Forelimb muscle (tissue), 1 donor: ENCODE measurements at regions not wholly inside any gene's neighbourhood (a gene's known extent, or its start where the extent isn't known, plus 50 kb on each side); places are given as distances from the start of the nearest gene placed in this dataset.

ENCODE experiments used
- DNase-seq: peaks from one replicate; pipeline ENCODE4 v3.0.0-alpha.2; 2013; ENCODE audit warnings: low read depth

DNA sequence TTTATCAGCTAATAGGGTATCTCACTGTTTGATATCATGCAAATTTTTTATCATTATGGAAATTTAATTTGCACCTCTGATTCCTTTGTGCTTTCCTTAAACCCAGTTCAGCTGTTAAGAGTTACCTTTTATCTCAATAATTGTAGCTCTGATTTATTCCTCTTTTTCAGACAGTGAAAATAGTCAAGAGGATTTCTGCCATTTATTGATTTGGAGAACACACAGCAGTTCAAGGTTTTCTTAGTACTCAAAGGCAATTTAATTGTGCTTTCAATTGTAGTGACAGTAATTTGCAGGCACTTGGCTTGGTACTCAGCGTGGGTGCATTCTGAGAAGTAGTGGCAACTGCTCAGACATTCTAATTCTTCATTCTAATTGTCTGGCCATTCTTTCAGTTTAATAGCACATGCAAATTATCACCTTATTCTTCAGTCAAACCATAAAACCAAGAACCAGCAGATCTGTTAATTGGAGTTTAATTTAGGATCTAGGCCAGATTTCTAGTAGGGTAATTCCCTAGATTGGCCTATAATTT lies 709.3 kb downstream of the RPS29 start:
- DNase-seq: no peak

DNA sequence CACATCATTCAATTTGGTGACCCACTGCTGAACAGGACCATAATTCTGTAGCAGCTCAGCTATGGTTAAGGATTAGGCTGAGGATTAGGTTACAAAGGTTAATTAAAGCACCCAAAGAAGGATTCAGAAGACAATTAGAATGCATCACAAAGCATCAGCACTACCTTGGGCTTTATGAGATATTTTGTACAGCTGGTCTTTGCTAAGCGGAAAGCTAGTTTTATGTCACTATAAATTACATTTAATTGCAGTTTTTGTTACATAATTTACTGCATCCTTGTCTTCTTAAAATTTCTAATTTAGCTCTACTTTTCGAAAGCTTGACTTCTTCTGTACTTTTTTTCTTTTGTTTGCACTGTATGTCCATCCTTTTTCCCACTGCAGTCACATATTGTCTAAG lies 711.5 kb downstream of the RPS29 start:
- DNase-seq: no peak

DNA sequence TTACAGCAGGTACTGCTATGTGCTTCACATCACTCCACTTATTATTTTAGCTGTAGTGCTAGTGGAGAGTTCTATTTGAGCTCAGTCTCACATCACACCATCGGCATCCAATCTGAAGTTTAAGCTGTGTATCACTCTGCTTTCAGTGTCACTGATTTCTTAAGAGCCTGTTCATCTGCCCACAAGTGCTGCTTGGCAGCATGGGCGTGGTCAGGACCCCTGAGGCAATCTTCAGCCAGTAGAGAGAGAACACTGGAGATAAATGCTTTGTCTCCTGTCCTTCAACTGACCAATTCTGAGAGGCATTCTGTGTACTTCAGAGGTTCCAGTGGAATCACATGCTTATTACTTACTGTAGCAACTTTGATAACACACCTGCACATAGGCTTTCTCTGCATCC lies 728.8 kb downstream of the RPS29 start:
- no peak for DNase-seq

DNA sequence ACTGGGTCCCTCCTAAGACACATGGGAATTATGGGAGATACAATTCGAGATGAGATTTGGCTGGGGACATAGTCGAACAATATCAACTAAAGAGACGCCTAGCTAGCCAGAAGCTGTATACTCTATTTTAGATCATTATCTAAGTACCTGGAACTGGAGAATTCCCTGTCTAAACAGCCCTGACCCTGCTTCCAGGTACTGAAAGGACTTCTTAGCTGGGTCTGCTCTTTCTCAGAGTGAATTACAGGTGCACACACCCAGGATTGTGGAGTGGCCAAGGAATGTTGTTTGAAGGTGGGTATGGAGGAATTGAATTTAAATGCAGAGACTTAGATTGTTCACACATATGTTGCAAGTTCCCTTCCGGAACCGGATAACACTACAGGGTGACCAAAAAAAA lies 733.0 kb downstream of the RPS29 start:
- DNase-seq: no peak

DNA sequence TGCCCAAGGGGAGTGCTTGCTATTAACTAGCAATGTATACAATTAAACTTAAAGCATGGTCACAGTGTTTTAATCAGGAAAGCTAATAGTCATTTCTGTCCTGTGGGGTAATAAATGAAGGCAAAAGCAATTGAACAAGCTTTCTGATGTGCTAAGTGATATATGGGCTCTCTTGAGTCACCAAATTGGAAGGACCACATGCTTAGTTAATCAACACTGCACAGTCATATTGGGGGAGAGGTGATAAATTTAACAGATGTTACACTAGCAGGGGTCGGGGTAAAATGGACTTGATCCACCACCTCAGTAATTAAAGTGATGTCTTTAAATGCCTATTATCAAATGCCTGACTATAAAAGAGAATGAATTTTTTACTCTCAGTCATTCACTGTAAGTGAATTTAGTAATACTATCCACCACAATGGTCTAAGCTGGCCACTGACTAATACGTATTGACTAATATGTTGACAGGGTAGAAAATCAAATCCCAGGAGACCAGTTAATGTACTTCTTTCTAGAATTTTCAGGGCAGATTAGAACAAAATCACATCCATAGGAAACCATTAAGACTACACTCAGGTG lies 736.3 kb downstream of the RPS29 start:
- DNase-seq: no peak

DNA sequence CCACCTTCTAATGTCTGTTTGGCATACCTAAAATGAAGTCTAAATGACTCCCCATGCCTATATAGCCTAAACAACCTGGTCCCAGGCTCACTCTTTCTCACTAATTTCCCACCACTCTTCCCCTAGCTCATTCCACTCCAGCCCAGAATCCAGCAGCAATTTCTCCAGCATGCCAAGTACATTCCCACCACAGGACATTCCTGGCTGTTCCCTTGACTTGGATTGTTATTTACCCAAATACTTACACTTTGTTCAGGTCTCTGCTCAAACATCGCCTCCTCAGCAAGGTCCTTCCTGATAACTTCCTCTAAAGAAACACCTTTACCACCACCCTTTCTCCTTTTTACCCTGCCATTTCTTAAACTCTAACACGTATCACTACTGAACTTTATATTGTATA lies 743.4 kb downstream of the RPS29 start:
- no peak for DNase-seq

DNA sequence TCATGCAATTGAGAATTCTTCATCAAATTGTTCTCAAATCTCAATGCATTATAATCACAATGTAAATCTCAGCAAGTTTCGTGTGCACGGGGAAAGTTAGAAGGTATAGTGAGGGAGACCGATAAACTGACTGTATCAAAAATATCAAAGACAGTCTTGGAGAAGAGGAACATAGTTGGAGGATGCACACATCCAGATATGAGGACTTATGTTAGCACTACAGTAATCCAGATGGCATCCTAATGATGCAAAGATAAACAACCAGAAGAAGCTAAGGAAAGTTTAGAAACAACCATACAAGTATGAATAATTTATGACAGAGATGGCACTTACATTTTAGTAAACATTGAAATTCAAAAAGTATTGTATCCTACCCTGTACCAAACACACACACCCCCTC lies 760.1 kb downstream of the RPS29 start:
- no peak for DNase-seq

DNA sequence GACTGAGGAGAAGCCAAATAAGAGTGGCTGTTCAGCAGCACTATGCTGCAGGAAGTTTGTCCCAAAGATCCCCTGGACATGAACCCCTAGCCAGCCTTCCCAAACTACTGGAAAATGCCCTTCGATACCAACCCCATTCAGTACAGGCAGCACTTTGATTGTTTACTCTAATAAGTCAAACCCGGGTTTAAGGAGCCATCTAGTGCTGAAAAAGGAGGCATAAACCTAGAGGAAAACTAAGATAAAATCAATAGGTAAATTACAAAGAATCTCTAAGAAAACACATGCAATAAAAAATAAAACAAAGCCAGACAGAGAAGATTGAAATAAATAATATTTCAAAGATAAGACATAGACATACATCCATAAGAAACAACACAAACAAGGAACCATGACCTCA lies 771.6 kb downstream of the RPS29 start:
- no peak for DNase-seq

DNA sequence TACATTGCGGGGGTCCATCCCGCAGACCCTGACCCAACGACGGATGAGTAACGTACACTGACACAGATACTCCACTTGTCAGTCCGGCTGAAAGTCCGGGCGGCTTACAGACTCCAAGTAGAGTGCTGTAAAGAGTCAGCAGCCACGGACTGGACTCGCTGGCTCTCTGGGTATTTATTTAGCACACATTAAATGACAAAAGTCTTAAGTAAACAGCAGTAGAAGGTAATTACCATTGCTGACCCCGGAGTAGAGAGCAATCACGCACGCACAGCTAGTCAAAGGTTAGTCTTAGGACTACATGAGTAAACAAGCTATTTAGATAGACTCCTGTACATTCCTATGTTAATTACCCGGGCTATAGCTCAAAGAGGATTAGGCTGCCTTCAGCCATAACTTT lies 780.9 kb downstream of the RPS29 start:
- DNase-seq: no peak

DNA sequence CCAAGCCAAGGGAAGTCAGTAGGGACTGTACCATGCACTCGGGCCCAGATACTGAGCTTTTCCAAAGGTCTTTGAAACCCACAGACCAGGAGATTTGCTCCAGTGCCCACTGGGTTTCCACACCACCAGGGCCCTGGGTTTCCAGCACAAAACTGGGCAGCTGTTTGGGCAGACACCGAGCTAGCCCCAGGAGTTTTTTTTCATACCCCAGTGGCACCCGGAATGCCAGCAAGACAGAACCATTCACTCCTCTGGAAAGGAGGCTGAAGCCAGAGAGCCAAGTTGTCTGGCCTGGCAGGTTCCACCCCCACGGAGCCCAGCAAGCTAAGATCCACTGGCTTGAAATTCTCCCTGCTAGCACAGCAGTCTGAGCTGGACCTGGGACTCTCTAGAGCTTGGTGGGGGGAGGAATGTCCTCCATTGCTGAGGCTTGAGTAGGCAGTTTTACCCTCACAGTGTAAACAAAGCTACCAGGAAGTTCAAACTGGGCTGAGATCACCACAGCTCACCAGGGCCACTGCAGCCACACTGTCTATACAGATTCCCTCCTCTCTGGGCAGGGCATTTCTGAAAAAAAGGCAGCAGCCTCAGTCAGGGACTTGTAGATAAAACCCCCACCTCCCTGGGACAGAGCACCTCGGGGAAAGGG lies 793.7 kb downstream of the RPS29 start:
- no peak for DNase-seq

DNA sequence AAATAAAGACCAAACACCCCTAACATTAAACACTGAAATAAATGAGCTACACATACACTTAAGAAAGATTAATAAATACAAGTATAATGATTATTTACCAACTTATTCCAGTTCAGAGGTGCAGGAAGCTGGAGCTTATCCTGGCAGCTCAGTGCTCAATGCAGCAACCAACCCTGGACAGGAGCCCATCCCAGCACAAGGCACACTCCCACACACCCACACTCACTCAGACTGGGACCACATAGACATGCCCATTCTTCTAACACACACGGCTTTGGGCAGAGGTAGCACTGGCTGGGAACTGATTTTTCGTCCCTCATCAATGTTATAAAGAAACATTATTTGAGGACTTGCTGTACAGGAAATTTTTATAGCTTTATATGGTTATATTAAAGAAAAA lies 797.4 kb downstream of the RPS29 start:
- no peak for DNase-seq

DNA sequence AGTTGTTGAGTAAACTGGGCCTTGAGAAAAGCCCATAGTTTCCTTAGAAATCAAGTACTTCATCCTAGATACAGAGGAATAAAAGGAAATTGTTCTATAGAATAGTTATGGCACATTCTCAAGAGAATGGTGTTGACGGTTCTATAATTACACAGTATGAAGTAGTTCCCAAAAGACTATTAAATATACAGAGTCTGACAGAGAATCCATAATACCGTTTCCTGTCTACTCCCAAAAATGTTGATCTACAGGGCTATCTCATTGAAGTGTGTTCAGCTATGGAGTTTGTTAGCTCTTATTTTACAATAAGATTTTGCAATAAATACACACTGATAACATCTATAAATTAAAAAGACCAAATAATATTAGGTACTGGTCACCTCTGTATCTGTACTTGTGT lies 799.7 kb downstream of the RPS29 start:
- no peak for DNase-seq

DNA sequence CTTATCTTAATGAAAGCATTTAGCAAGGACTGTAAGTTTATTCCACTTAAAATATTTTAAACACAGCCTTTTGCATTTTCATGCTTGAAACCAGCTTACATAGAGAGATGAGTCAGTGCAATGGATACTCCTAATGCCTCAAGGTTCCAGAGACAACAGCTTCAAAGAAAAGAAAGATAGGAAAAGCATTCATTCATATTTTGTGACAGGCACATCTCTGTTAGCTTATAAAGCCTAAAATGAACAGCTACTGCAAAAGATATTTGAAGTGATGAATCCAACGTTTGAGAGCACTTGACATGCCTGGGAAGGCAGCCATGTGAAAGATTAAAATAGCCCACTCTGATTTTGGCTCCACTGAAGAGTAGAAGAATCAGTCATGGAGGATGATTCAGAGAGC lies 814.5 kb downstream of the RPS29 start:
- DNase-seq: no peak

DNA sequence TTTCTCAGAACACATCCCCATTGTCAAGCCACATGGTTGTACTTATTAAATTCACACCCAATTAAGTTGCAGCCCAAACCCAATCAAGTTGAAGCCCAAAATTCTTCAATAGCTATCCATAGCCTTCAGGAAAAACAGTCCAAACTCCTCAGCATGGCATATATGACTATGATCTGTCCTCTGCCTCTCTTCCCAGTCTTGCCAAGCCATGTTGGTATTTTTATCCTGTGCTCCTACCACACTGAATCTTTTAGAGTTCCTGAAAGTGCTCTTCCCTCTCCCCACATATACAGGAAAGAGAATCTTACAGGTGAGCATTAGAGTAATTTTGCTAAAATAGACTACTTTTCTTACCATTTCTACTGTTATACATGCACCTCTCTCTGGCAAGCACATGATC lies 834.9 kb downstream of the RPS29 start:
- DNase-seq: no peak

DNA sequence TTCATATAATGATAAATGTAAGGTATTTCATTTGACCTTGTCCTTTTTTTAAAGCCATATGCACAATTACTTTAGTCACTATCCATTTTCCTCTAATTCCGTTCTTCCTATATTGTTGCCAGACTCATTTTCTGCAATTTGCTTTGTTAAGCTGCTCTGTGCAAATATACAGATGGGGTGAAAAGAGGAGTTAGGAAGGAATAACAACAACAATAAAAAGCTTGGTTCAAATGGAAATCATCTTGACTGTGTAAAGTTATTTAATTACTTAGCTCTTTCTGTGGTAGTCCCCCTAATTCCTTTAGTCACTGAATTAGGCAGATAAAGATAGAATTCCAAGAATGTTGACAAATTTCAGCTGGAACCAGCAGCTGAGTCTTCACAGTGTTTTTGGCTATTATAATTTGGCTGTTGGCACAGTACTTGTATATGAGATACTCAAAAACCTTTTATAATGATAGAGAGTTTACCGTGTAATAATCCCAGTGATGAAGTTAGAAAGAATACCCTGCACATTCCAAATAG lies 838.0 kb downstream of the RPS29 start:
- DNase-seq: no peak

DNA sequence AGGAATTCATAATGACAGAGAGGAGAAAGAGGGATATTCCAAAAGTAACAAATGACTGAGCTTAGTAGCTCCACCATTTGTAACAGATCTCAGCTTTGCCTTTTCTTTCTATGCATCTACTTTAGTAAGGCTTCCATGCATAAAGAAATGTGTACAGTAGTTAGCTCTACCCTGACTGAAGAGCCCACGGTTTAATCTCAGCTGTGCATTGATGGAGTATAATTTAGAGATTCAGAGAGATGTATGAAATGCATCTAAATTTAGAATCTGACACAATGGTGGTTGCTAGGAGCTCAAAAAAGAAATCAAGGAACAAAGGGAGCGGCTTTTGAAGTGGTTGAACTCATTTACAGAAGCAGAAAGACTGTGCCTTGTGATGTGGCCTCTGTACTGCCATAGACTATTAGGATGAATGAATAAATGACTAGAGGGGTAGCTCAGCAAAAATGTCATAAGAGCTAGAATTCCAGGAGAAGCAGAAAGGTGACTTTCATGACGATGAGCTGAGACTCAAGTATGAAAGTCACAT lies 838.6 kb downstream of the RPS29 start:
- DNase-seq: no peak

DNA sequence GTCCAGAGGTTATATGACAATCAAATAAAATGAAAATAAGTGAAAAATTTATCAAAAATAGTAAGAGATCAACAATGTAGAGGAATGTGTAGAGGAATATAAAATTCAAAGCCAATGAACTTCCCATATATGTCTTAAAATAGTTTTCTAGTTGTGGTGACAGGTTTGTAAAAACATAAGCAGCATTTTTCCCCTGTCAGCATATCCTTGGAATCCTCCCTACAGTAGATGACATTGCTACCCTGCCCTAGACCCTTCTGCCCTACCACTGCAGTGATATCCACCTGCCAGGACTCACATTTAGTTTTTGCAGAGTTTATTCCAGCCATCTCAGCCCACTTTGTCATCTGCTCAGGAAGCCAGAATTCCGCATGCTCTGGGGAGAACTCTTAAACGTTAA lies 842.0 kb downstream of the RPS29 start:
- DNase-seq: no peak

DNA sequence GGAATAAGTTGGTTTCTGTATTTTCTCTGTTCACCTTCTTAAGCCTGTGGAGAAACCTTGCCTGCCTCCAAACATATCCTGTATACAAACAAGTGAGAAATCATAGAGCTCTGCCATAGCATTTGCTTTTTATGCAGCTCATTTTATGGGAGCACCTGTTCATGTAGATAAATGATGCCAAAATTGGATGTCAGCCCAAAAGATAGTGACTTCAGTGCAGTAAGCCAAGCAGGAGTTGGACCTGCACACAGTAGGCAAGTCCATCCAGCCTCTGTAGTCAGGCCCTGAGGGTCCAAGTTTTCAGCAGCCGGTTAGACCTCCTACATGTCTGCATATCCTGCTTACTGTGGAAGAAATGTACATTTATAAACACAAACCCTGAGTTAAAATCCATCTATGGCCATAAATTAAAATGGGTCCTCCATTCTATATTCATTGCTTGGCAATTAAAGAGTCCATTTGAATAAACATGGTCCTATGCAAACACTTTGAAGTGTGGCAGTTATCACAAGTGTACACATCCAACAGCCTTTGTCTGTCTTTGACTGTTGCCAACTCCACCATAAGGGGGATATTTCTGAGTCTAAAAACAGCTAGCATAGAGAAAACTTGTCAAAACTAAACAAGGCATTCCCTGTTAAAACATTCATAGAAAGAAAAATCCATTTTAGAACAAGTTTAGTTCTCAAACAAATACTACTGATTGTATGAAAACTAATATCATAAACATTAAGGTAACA lies 847.8 kb downstream of the RPS29 start:
- DNase-seq: no peak

DNA sequence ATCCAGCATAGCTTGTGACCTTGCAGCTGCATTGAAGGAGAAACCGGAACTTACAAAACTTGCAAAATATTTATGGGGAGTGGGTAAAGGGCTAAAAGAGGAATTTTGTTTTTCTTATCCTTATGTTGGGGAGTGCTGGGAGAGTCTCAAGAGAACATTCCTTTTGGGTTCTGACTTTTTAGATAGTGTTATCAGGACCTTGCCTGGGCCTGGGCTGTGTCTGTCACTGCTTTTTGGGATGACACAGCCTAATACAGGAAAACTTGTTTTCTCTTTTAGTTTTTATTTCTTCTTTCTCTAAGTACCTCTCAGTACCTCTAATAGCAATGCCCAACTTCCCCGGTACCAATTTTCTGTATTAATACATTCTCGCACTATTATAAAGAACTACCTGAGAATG lies 850.6 kb downstream of the RPS29 start:
- no peak for DNase-seq

DNA sequence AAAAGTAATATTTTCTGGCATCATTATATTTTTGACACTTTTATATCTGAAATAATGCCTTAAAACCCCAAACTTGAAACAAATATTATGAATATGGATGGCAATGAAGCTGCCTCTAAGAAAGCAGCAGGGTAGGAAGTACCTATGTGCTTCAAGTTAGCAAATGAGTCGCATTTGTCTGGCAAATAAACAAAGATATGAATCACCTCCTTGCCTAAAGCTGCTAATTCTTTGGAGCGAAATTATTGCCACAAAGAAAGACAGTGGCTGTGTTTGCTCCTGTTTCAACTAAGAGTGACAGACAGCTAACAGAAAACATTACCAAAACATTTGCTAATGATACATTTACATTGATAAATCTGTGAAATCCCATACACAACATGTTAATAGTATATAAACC lies 854.9 kb downstream of the RPS29 start:
- DNase-seq: no peak

DNA sequence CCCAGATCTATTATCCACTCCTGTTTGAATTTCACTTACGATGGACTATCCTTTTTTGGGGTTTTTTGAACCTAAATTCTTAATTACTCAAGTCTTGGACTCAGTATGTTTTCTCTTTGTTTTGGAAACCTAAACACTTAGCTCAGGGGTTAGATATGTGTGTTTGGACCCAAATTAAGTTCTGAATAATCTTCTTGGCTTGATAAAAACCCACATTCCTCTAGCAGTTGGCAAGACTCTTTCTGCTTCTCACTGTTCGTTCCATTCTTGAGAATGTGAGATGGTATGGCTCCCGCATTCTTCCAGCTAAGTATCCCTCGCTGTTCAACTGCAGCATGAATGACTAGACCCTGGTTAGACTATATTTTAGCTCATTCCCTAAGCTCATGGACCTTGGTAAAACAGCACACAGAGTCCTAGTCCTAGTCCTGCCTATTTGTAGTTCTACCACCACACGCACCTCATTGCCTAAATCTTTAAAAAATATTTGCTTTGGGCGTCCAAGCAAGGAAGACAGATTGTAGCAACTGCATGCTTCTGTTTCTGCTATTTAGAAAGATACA lies 860.0 kb downstream of the RPS29 start:
- no peak for DNase-seq

DNA sequence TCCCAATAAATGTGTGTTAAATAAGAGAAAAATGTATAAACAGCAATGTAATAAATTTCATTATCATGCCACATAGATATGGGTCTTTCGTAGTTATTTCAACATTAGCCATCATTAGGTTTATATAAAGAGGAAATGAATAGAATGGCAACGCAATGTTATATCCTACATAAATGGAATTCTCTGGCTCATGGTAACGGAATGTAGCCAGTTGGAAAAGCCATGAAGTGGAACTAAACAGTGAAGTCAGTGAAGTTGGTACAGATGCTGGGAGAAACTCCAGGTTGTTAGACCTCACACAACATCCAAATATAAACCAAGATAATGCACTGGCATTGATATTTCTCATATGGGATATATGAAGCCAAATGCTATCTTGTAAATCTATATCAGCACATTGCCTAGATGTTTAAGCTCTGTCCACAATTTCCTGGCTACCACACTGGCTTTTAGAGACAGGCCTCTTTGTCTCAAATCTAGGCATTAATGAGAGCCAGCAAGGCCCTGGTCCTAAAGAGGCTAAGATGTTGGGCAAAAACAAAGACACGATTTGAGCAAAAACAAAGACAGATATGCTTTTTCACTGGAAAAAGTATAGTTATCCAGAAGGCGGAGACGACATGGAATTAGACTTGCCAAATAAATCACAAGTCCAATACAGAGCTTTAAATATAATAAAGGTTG lies 861.0 kb downstream of the RPS29 start:
- no peak for DNase-seq
